ENCODE measurements at regions not wholly inside any gene's neighbourhood (a gene's known extent, or its start where the extent isn't known, plus 50 kb on each side); places are given as distances from the start of the nearest gene placed in this dataset.

GRCh38 chrX:39900777-39901170 is 197.0 kb downstream of the BCOR start:
- no peak for DNase-seq
- H3K36me3 ChIP-seq = no peaks in the 10 kb centered on the region
- no peak overlapping the region for H3K27ac ChIP-seq
- no peak for TF ChIP-seq POLR2AphosphoS5 (IDR thresholded peaks at IDR 0.05)
- H3K4me1 ChIP-seq = peaks cover 0 to 9% (median 4%) of the 10 kb centered on the region in 6 donors
- WGBS, 5 donors = 42 to 63% (median 60%) methylated on average over 1 to 11 of the region's 11 CpGs
- no peaks in the 10 kb centered on the region for H3K9me3 ChIP-seq
- no peak overlapping the region for H3K4me3 ChIP-seq
- intact Hi-C loops (cut with DNase I; ENCODE audit: low total_unique reads) = no loop called here
- H3K27me3 ChIP-seq (replicated peaks in 1 of 7) = peaks cover 0 to 14% (median 0%) of the 10 kb centered on the region in 7 donors

DNA sequence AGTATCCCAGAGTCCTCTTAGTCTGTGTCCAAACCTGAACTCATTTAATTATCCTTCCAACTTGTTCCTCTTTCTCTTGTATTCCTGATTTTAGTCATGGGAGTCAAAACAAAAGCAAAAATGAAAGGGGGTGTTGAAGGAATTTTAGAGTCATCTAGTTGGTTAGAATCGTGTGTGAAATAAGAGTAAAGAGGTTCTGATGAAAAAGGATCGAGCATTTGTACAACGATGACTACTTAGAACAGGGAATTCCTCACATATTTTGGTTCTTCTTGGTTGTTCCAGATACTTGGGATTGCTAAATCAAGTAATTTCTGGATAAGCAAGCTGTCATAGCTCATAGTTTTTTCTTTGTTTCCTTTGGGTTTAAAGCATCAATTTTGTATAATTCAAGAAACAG is 194.4 kb downstream of the BCOR start:
- intact Hi-C loops (cut with DNase I; ENCODE audit: low total_unique reads) = no loop called here
- TF ChIP-seq POLR2AphosphoS5 (IDR thresholded peaks at IDR 0.05) (no peak), POLR2A (IDR thresholded peaks at IDR 0.05) (no peak), CTCF (IDR thresholded peaks at IDR 0.05 in 8 of 11, conservative IDR thresholded peaks at IDR 0.05 in 3 of 11) (no peak)
- H3K27me3 ChIP-seq (replicated peaks in 1 of 7) = peaks cover 0 to 14% (median 0%) of the 10 kb centered on the region in 7 donors
- H3K27ac ChIP-seq = no peak overlapping the region
- H3K4me3 ChIP-seq = no peak overlapping the region
- H3K4me1 ChIP-seq = peaks cover 0 to 14% (median 5%) of the 10 kb centered on the region in 6 donors
- H3K36me3 ChIP-seq = no peaks in the 10 kb centered on the region
- no peaks in the 10 kb centered on the region for H3K9me3 ChIP-seq
- no peak for DNase-seq
- 56 to 80% (median 68%) methylated on average over 3 of the region's 3 CpGs for WGBS, 5 donors

- Histone ChIP-seq H3K36me3 (no peaks in the 10 kb centered on the region), H3K4me1 (peaks cover 0 to 14% (median 5%) of the 10 kb centered on the region in 6 donors), H3K9me3 (no peaks in the 10 kb centered on the region), H3K4me3 (no peak overlapping the region), H3K27ac (no peak overlapping the region), H3K27me3 (replicated peaks in 1 of 7) (peaks cover 0 to 14% (median 0%) of the 10 kb centered on the region in 7 donors)
- intact Hi-C loops (cut with DNase I; ENCODE audit: low total_unique reads) = no loop called here
- TF ChIP-seq POLR2AphosphoS5 (IDR thresholded peaks at IDR 0.05) (no peak), POLR2A (IDR thresholded peaks at IDR 0.05) (no peak), CTCF (IDR thresholded peaks at IDR 0.05 in 8 of 11, conservative IDR thresholded peaks at IDR 0.05 in 3 of 11) (no peak)
- DNase-seq = no peak
- WGBS, 5 donors = 82 to 100% (median 90%) methylated on average over 4 of the region's 4 CpGs
Observed at GRCh38 chrX:39903937-39904336, 193.8 kb downstream of the BCOR start.

GRCh38 chrX:39904816-39905537 is 192.8 kb downstream of the BCOR start:
- H3K36me3 ChIP-seq = no peaks in the 10 kb centered on the region
- H3K4me3 ChIP-seq = no peak overlapping the region
- no peak for TF ChIP-seq CTCF (IDR thresholded peaks at IDR 0.05 in 8 of 11, conservative IDR thresholded peaks at IDR 0.05 in 3 of 11)
- no peak for TF ChIP-seq POLR2AphosphoS5 (IDR thresholded peaks at IDR 0.05)
- no peak for TF ChIP-seq POLR2A (IDR thresholded peaks at IDR 0.05)
- H3K27me3 ChIP-seq (replicated peaks in 1 of 7) = peaks cover 0 to 14% (median 0%) of the 10 kb centered on the region in 7 donors
- peaks cover 0 to 14% (median 5%) of the 10 kb centered on the region in 6 donors for H3K4me1 ChIP-seq
- no peaks in the 10 kb centered on the region for H3K9me3 ChIP-seq
- intact Hi-C loops (cut with DNase I; ENCODE audit: low total_unique reads) = no loop called here
- 76 to 90% (median 79%) methylated on average over 15 to 21 of the region's 21 CpGs for WGBS, 5 donors
- no peak overlapping the region for H3K27ac ChIP-seq
- DNase-seq = no peak

Data from spleen (tissue), 11 donors.